Adrenal gland (tissue), 5 donors: ENCODE measurements at regions not wholly inside any gene's neighbourhood (a gene's known extent, or its start where the extent isn't known, plus 50 kb on each side); places are given as distances from the start of the nearest gene placed in this dataset.
A peak's percentile ranks its signal among the peaks of the same experiment; 100 is the strongest.

Experiments used
- POLR2A ChIP-seq, 2 donors: fragments of 450-650 bp; IDR thresholded peaks; one replicate each; pipeline ENCODE4 v1.6.1; 2017; ENCODE audit warnings: antibody characterized with exemption in 2 of 2, mild to moderate bottlenecking in 2 of 2, moderate library complexity in 1 of 2
- TF ChIP-seq, protein P1 (sequence below), 6 experiments: fragments of 450-650 bp in 4 of 6; fragments of 200-600 bp in 2 of 6; sonication (generic) in 1 of 6; IDR thresholded peaks; 1 replicate in 5 of 6; 2 replicates in 1 of 6; pipeline versions ENCODE4 v1.5.1 to v1.8.0; 2016 to 2021; ENCODE audit warnings: antibody characterized with exemption in 6 of 6, mild to moderate bottlenecking in 2 of 6, moderate library complexity in 1 of 6
- donor health status: DM: no; HTN: no; CAD: no.

DNA sequence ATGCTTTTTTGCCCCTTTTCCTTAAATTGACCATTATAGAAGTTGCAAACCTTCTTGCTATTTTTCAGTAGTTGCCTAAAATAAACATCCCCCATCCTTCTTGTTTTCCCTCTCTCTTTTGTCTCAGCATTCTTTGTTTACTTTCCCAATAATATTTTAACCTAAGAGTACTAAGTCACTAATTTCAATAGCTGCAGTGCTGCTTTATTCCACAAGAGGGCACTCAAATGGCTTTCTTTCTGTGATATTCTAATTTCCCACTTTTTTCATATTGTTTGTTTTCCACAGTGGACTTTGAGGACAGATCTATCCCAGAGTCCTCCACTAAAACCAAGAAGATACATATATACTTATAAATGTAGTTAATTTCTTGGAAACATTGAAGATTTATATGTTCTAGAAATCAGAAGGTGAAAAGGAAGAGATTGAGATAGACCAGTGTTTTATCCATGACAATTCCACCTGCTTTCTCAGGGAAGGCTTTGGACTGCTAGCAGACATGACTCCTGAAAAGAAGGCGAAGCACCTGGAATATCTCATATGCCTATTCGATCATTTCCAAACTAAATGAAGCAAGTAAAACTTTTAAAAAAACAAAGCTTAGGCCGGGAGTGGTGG lies 104.8 kb upstream of the GRIK1 start:
- TF ChIP-seq, protein P1, sequence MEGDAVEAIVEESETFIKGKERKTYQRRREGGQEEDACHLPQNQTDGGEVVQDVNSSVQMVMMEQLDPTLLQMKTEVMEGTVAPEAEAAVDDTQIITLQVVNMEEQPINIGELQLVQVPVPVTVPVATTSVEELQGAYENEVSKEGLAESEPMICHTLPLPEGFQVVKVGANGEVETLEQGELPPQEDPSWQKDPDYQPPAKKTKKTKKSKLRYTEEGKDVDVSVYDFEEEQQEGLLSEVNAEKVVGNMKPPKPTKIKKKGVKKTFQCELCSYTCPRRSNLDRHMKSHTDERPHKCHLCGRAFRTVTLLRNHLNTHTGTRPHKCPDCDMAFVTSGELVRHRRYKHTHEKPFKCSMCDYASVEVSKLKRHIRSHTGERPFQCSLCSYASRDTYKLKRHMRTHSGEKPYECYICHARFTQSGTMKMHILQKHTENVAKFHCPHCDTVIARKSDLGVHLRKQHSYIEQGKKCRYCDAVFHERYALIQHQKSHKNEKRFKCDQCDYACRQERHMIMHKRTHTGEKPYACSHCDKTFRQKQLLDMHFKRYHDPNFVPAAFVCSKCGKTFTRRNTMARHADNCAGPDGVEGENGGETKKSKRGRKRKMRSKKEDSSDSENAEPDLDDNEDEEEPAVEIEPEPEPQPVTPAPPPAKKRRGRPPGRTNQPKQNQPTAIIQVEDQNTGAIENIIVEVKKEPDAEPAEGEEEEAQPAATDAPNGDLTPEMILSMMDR (IDR thresholded peaks at IDR 0.05) = peak; percentile 45 to 83 (median 65)
- TF ChIP-seq POLR2A (IDR thresholded peaks at IDR 0.05) = no peak
